PFSK-1 (cell line): ENCODE measurements at regions not wholly inside any gene's neighbourhood (a gene's known extent, or its start where the extent isn't known, plus 50 kb on each side); places are given as distances from the start of the nearest gene placed in this dataset.

Experiments used
- FOXP2 ChIP-seq: optimal IDR thresholded peaks from 2 replicates; pipeline ENCODE3; 2011; ENCODE audit warnings: borderline replicate concordance, control low read depth, inconsistent platforms; ENCODE audit not compliant: insufficient read depth; ENCODE audit errors: extremely low read length, extremely low read depth
- POLR2AphosphoS5 ChIP-seq: IDR thresholded peaks from 2 replicates; pipeline ENCODE4 v1.6.1; 2012; ENCODE audit warnings: low read depth, mild to moderate bottlenecking, control low read depth, low read length, moderate library complexity
- SIN3A ChIP-seq: IDR thresholded peaks from 2 replicates; pipeline ENCODE4 v1.6.1; 2012; ENCODE audit warnings: mild to moderate bottlenecking, low read length, moderate library complexity, borderline replicate concordance; ENCODE audit not compliant: insufficient read depth
- TAF1 ChIP-seq: IDR thresholded peaks from 2 replicates; pipeline ENCODE4 v1.6.1; 2012; ENCODE audit warnings: low read length, control low read depth, borderline replicate concordance; ENCODE audit not compliant: insufficient read depth
- TF ChIP-seq, protein P1 (sequence below), 2 experiments: IDR thresholded peaks; 2 replicates each; pipeline versions ENCODE4 v1.6.1 to v1.8.0; 2011 to 2012; ENCODE audit warnings: low read depth in 2 of 2, low read length in 2 of 2, control low read depth in 1 of 2, inconsistent platforms in 1 of 2, mild to moderate bottlenecking in 1 of 2, moderate library complexity in 1 of 2; ENCODE audit not compliant: insufficient read depth in 1 of 2

DNA sequence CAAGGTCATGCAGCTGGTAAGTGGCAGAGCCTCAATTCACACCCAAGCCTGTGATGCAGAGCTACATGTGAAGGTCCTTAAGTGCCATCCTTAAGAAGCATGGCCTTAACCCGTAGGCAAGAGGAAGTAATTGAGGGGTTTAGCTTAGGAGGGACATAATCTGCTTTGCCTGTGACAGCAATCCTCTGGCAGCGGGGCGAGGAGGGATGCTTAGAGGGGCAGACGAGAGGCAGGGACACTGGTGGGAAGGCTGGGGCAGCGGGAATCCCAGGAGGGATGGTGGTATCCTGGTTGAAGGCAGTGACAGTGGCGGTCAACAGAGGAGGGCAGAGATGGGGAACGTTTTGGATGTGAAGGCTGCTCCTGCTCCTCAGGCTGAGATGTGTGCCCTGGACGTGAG is 88.1 kb downstream of the EFNB1 start:
- no peak for TF ChIP-seq TAF1
- no peak for TF ChIP-seq SIN3A
- TF ChIP-seq, protein P1, sequence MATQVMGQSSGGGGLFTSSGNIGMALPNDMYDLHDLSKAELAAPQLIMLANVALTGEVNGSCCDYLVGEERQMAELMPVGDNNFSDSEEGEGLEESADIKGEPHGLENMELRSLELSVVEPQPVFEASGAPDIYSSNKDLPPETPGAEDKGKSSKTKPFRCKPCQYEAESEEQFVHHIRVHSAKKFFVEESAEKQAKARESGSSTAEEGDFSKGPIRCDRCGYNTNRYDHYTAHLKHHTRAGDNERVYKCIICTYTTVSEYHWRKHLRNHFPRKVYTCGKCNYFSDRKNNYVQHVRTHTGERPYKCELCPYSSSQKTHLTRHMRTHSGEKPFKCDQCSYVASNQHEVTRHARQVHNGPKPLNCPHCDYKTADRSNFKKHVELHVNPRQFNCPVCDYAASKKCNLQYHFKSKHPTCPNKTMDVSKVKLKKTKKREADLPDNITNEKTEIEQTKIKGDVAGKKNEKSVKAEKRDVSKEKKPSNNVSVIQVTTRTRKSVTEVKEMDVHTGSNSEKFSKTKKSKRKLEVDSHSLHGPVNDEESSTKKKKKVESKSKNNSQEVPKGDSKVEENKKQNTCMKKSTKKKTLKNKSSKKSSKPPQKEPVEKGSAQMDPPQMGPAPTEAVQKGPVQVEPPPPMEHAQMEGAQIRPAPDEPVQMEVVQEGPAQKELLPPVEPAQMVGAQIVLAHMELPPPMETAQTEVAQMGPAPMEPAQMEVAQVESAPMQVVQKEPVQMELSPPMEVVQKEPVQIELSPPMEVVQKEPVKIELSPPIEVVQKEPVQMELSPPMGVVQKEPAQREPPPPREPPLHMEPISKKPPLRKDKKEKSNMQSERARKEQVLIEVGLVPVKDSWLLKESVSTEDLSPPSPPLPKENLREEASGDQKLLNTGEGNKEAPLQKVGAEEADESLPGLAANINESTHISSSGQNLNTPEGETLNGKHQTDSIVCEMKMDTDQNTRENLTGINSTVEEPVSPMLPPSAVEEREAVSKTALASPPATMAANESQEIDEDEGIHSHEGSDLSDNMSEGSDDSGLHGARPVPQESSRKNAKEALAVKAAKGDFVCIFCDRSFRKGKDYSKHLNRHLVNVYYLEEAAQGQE (IDR thresholded peaks at IDR 0.05; ENCODE audit: insufficient read depth in 1 of 2, low read depth in 2 of 2, low read length in 2 of 2): no peak
- TF ChIP-seq FOXP2: no peak
- TF ChIP-seq POLR2AphosphoS5: no peak

DNA sequence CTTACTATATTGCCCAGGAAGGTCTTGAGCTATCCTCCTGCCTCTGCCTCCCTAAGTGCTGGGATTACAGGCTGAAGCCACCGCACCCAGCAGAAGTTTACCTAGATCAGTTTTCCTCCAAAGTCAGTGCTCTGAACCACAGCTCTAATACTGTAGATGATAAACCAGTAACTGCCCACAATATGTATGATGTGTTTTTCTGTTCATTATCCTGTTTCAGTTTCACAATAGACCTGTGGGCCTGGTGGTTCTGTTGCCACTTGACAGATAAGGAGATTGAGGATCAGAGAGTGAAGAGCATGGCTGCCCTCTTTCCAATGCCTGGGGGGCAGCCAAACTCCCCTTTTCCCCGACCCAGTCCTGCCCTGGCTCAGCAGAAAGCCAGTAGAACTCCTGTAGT is 87.0 kb downstream of the EFNB1 start:
- no peak for TF ChIP-seq SIN3A
- TF ChIP-seq, protein P1 (IDR thresholded peaks at IDR 0.05; ENCODE audit: insufficient read depth in 1 of 2, low read depth in 2 of 2, low read length in 2 of 2): no peak
- TF ChIP-seq POLR2AphosphoS5: no peak
- TF ChIP-seq FOXP2: no peak
- no peak for TF ChIP-seq TAF1

DNA sequence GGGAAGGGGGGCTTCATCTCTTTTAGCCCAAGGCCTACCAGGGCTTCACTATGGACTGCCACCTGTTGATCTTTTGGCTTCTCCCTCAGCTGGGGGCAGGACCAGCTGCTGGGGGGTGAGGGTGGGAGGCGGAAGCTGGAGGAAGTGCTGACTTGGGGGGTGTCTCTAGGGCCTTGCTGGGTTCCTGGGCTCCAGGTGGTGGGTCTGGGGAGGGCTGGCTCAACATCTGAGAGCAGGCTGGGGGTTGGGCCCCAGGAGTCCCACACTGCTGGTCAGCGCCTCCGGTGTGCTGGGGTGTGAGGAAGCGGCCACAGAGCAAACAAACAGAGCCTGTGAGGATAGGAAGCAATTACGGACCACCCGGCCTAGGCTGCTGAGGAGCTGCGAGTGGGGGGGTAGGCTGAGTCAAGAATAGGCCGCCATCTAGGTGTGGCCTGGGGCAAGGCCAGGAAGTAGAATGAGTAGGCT is 85.7 kb downstream of the EFNB1 start:
- TF ChIP-seq, protein P1 (IDR thresholded peaks at IDR 0.05; ENCODE audit: insufficient read depth in 1 of 2, low read depth in 2 of 2, low read length in 2 of 2): no peak
- TF ChIP-seq FOXP2 (no peak), POLR2AphosphoS5 (no peak), TAF1 (no peak), SIN3A (no peak)

DNA sequence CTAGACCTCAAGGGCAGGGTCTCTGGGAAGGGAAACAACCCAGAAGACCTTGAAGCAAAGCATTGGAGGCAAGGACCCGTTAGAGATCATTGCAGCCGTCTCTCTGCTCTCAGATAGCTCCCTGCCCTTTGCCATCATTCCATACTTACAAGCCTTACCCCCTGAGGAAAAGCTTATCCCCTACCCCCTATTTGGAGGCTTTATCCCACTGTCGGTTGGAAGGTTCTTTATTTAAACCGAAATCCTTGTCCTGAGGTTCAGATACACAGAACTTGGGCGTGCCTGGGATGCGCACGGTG is 84.4 kb downstream of the EFNB1 start:
- TF ChIP-seq SIN3A: no peak
- TF ChIP-seq, protein P1 (IDR thresholded peaks at IDR 0.05; ENCODE audit: insufficient read depth in 1 of 2, low read depth in 2 of 2, low read length in 2 of 2): no peak

DNA sequence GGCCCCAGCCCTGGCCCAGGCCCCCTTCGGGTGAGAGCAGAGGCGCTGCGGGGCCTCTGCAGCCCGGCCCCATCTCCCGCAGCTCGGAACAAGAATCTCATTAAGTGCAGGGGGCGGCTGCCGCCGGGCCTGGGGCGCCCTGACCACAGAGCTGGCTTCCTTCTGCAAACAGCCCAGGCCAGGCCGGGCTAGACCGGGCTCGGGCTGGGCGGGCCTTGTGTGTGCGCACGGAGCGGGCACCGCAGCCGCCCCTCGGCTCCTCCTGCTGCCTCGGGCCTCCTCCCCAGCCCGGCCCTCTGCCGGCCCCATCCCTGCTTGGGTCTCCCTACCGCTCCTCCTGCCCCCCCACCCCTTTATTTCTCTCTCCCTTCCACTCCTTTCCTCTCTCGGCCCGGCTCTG is 83.3 kb downstream of the EFNB1 start:
- no peak for TF ChIP-seq FOXP2
- no peak for TF ChIP-seq POLR2AphosphoS5
- TF ChIP-seq, protein P1 (IDR thresholded peaks at IDR 0.05; ENCODE audit: insufficient read depth in 1 of 2, low read depth in 2 of 2, low read length in 2 of 2): no peak
- no peak for TF ChIP-seq SIN3A
- no peak for TF ChIP-seq TAF1
